NT2/D1 (cell line): ENCODE measurements at regions not wholly inside any gene's neighbourhood (a gene's known extent, or its start where the extent isn't known, plus 50 kb on each side); places are given as distances from the start of the nearest gene placed in this dataset.
"Not testable (repeated sequence)": the region's sequence is repeated elsewhere in the genome, so short reads cannot be mapped to it uniquely, and the experiment has no call there.

Experiments used
- DNase-seq: peaks from one replicate; pipeline ENCODE4 v3.0.0-alpha.2; 2011; ENCODE audit warnings: low read depth, low spot score
- H3K27me3 ChIP-seq: 2 replicates; pipeline ENCODE4 v1.6.0; 2011; ENCODE audit warnings: mild to moderate bottlenecking; ENCODE audit not compliant: insufficient read length, insufficient read depth
- H3K36me3 ChIP-seq: 2 replicates; pipeline ENCODE4 v1.6.1; 2011; ENCODE audit warnings: mild to moderate bottlenecking, low read length, mixed read lengths; ENCODE audit not compliant: insufficient read depth, insufficient read length
- H3K4me1 ChIP-seq: 2 replicates; pipeline ENCODE4 v1.5.1; 2011; ENCODE audit not compliant: insufficient read depth, insufficient read length
- H3K4me3 ChIP-seq: 2 replicates; pipeline ENCODE4 v1.5.1; 2011; ENCODE audit warnings: low read depth; ENCODE audit not compliant: insufficient read length
- H3K9ac ChIP-seq: 2 replicates; pipeline ENCODE4 v1.6.0; 2011; ENCODE audit warnings: low read depth; ENCODE audit not compliant: insufficient read length
- H3K9me3 ChIP-seq: 2 replicates; pipeline ENCODE4 v1.5.1; 2011; ENCODE audit warnings: mild to moderate bottlenecking, low read length; ENCODE audit not compliant: insufficient read depth
- SUZ12 ChIP-seq: IDR thresholded peaks from 2 replicates; pipeline ENCODE4 v1.6.1; 2011; ENCODE audit not compliant: insufficient read length, insufficient read depth; ENCODE audit errors: extremely low read depth
- YY1 ChIP-seq: IDR thresholded peaks from 2 replicates; pipeline ENCODE4 v1.6.1; 2011; ENCODE audit not compliant: insufficient read length, insufficient read depth
- ZNF274 ChIP-seq: IDR thresholded peaks from 2 replicates; pipeline ENCODE4 v1.6.1; 2011; ENCODE audit warnings: mild to moderate bottlenecking, low read depth, low read length

GRCh38 chr6:121723623-121724022, 288.2 kb downstream of the GJA1 start:
- no peak for DNase-seq
- H3K9ac ChIP-seq, result no peak overlapping the region
- no peaks in the 10 kb centered on the region for H3K36me3 ChIP-seq
- H3K9me3 ChIP-seq, result peaks cover 13% of the 10 kb centered on the region; the same call in 1 of the 2 replicates
- H3K4me1 ChIP-seq, result no peaks in the 10 kb centered on the region
- no peak overlapping the region for H3K4me3 ChIP-seq
- no peaks in the 10 kb centered on the region for H3K27me3 ChIP-seq
- TF ChIP-seq ZNF274 (no peak), SUZ12 (no peak), YY1 (no peak)

- peaks cover 13% of the 10 kb centered on the region; the same call in 1 of the 2 replicates for H3K9me3 ChIP-seq
- H3K4me1 ChIP-seq, result no peaks in the 10 kb centered on the region
- no peaks in the 10 kb centered on the region for H3K27me3 ChIP-seq
- no peak overlapping the region for H3K4me3 ChIP-seq
- no peak for DNase-seq
- H3K36me3 ChIP-seq, result no peaks in the 10 kb centered on the region
- TF ChIP-seq ZNF274 (no peak), SUZ12 (no peak), YY1 (no peak)
- H3K9ac ChIP-seq, result no peak overlapping the region
These were observed 289.1 kb downstream of the GJA1 start for GRCh38 chr6:121724576-121724975.

- Histone ChIP-seq H3K9me3 (peaks cover 14% of the 10 kb centered on the region; the same call in 1 of the 2 replicates), H3K9ac (no peak overlapping the region), H3K4me1 (no peaks in the 10 kb centered on the region), H3K27me3 (no peaks in the 10 kb centered on the region), H3K4me3 (no peak overlapping the region), H3K36me3 (no peaks in the 10 kb centered on the region)
- no peak for DNase-seq
- no peak for TF ChIP-seq SUZ12
- TF ChIP-seq ZNF274, result no peak
- no peak for TF ChIP-seq YY1
These were observed 291.1 kb downstream of the GJA1 start for GRCh38 chr6:121726596-121726995.

GRCh38 chr6:121730616-121731015, 295.2 kb downstream of the GJA1 start:
- Histone ChIP-seq H3K9ac (no peak overlapping the region), H3K4me1 (no peaks in the 10 kb centered on the region), H3K9me3 (peaks cover 9% of the 10 kb centered on the region; the same call in 1 of the 2 replicates), H3K36me3 (no peaks in the 10 kb centered on the region), H3K27me3 (no peaks in the 10 kb centered on the region), H3K4me3 (no peak overlapping the region)
- no peak for DNase-seq
- TF ChIP-seq YY1 (no peak), SUZ12 (no peak), ZNF274 (no peak)

- H3K27me3 ChIP-seq, result no peaks in the 10 kb centered on the region
- H3K36me3 ChIP-seq, result no peaks in the 10 kb centered on the region
- TF ChIP-seq SUZ12 (no peak), YY1 (no peak), ZNF274 (no peak)
- DNase-seq, result no peak
- peaks cover 9% of the 10 kb centered on the region; the same call in 1 of the 2 replicates for H3K9me3 ChIP-seq
- no peak overlapping the region for H3K9ac ChIP-seq
- no peak overlapping the region for H3K4me3 ChIP-seq
- no peaks in the 10 kb centered on the region for H3K4me1 ChIP-seq
These were observed 295.9 kb downstream of the GJA1 start for GRCh38 chr6:121731381-121731780.

GRCh38 chr6:121732641-121733040, 297.2 kb downstream of the GJA1 start:
- no peak for TF ChIP-seq YY1
- no peak for TF ChIP-seq SUZ12
- TF ChIP-seq ZNF274, result no peak
- no peak overlapping the region for H3K9ac ChIP-seq
- no peaks in the 10 kb centered on the region for H3K4me1 ChIP-seq
- no peak overlapping the region for H3K4me3 ChIP-seq
- peaks cover 9% of the 10 kb centered on the region; the same call in 1 of the 2 replicates for H3K9me3 ChIP-seq
- no peaks in the 10 kb centered on the region for H3K27me3 ChIP-seq
- DNase-seq, result no peak
- H3K36me3 ChIP-seq, result no peaks in the 10 kb centered on the region

- H3K36me3 ChIP-seq, result no peaks in the 10 kb centered on the region
- no peak overlapping the region for H3K4me3 ChIP-seq
- no peak overlapping the region for H3K9ac ChIP-seq
- no peaks in the 10 kb centered on the region for H3K4me1 ChIP-seq
- no peaks in the 10 kb centered on the region for H3K27me3 ChIP-seq
- H3K9me3 ChIP-seq, result peaks cover 9% of the 10 kb centered on the region; the same call in 1 of the 2 replicates
- DNase-seq, result no peak
- no peak for TF ChIP-seq ZNF274
- no peak for TF ChIP-seq SUZ12
- no peak for TF ChIP-seq YY1
These were observed 297.8 kb downstream of the GJA1 start for GRCh38 chr6:121733234-121733633.

GRCh38 chr6:121740188-121740587, 304.7 kb downstream of the GJA1 start:
- not testable (repeated sequence) for H3K9me3 ChIP-seq, DNase-seq, H3K4me3 ChIP-seq, H3K27me3 ChIP-seq, H3K36me3 ChIP-seq, H3K4me1 ChIP-seq, H3K9ac ChIP-seq
